H9 (cell line): ENCODE measurements at regions not wholly inside any gene's neighbourhood (a gene's known extent, or its start where the extent isn't known, plus 50 kb on each side); places are given as distances from the start of the nearest gene placed in this dataset.

Experiments
- DNase-seq: peaks from one replicate; pipeline ENCODE4 v3.0.0-alpha.2; 2017
- H2AFZ ChIP-seq: one replicate; pipeline ENCODE4 v1.6.1; 2013; ENCODE audit warnings: mild to moderate bottlenecking, low read length, control low read depth, moderate library complexity
- H2AK5ac ChIP-seq: 2 replicates; pipeline ENCODE4 v1.6.1; 2013; ENCODE audit warnings: low read length, control low read depth, mixed read lengths; ENCODE audit not compliant: insufficient read length
- H2BK120ac ChIP-seq: one replicate; pipeline ENCODE4 v1.6.1; 2013; ENCODE audit warnings: low read depth, mild to moderate bottlenecking, low read length, control low read depth, inconsistent platforms; ENCODE audit not compliant: poor library complexity, severe bottlenecking
- H2BK12ac ChIP-seq: 2 replicates; pipeline ENCODE4 v1.6.1; 2013; ENCODE audit warnings: low read length, control low read depth, mixed read lengths, low read depth; ENCODE audit not compliant: insufficient read length
- H2BK15ac ChIP-seq: 2 replicates; pipeline ENCODE4 v1.6.1; 2013; ENCODE audit warnings: low read depth, low read length, control low read depth
- H2BK20ac ChIP-seq: one replicate; pipeline ENCODE4 v1.6.1; 2013; ENCODE audit warnings: low read depth, mild to moderate bottlenecking, low read length, control low read depth, inconsistent platforms; ENCODE audit not compliant: poor library complexity, severe bottlenecking
- H2BK5ac ChIP-seq: 2 replicates; pipeline ENCODE4 v1.6.1; 2013; ENCODE audit warnings: low read length, control low read depth, mixed read lengths; ENCODE audit not compliant: insufficient read length
- H3K14ac ChIP-seq: 2 replicates; pipeline ENCODE4 v1.6.1; 2013; ENCODE audit warnings: low read length, control low read depth; ENCODE audit not compliant: insufficient read depth
- H3K18ac ChIP-seq: 2 replicates; pipeline ENCODE4 v1.6.1; 2013; ENCODE audit warnings: low read depth, mild to moderate bottlenecking, mixed read lengths, low read length, control low read depth; ENCODE audit not compliant: insufficient read length
- H3K23ac ChIP-seq: 2 replicates; pipeline ENCODE4 v1.6.1; 2013; ENCODE audit warnings: low read length, control low read depth, mixed read lengths, low read depth; ENCODE audit not compliant: insufficient read length
- H3K23me2 ChIP-seq: 2 replicates; pipeline ENCODE4 v1.6.1; 2013; ENCODE audit warnings: low read depth, mild to moderate bottlenecking, mixed read lengths, low read length, control low read depth; ENCODE audit not compliant: insufficient read length, poor library complexity, severe bottlenecking
- H3K27ac ChIP-seq: 2 replicates; pipeline ENCODE4 v1.5.1; 2013; ENCODE audit warnings: low read length, control low read depth, mixed read lengths, low read depth; ENCODE audit not compliant: insufficient read length
- H3K27me3 ChIP-seq: 2 replicates; pipeline ENCODE4 v1.6.1; 2013; ENCODE audit warnings: low read length, control low read depth, inconsistent platforms; ENCODE audit not compliant: insufficient read depth
- H3K4ac ChIP-seq: 2 replicates; pipeline ENCODE4 v1.6.1; 2013; ENCODE audit warnings: low read depth, mild to moderate bottlenecking, control low read depth, inconsistent platforms, low read length, moderate library complexity
- H3K4me1 ChIP-seq: 2 replicates; pipeline ENCODE4 v1.6.1; 2013; ENCODE audit warnings: low read length, control low read depth, inconsistent platforms; ENCODE audit not compliant: insufficient read depth
- H3K4me2 ChIP-seq: 2 replicates; pipeline ENCODE4 v1.6.1; 2013; ENCODE audit warnings: low read length, control low read depth, mixed read lengths; ENCODE audit not compliant: insufficient read length, insufficient read depth
- H3K56ac ChIP-seq: 2 replicates; pipeline ENCODE4 v1.6.1; 2013; ENCODE audit warnings: low read depth, mild to moderate bottlenecking, mixed read lengths, low read length, control low read depth; ENCODE audit not compliant: insufficient read length
- H3K79me1 ChIP-seq: 2 replicates; pipeline ENCODE4 v1.6.1; 2013; ENCODE audit warnings: low read depth, mild to moderate bottlenecking, moderate library complexity, low read length, control low read depth, inconsistent platforms; ENCODE audit not compliant: insufficient read depth, poor library complexity, severe bottlenecking
- H3K79me2 ChIP-seq: 2 replicates; pipeline ENCODE4 v1.6.1; 2013; ENCODE audit warnings: low read length, control low read depth, inconsistent platforms; ENCODE audit not compliant: insufficient read depth
- H3K9ac ChIP-seq: 2 replicates; pipeline ENCODE4 v1.6.1; 2013; ENCODE audit warnings: low read length, control low read depth, mixed read lengths; ENCODE audit not compliant: insufficient read length; ENCODE audit errors: extremely low read depth
- H3K9me3 ChIP-seq: one replicate; pipeline ENCODE4 v1.6.1; 2013; ENCODE audit warnings: low read depth, low read length, inconsistent platforms; ENCODE audit not compliant: control insufficient read depth
- H3T11ph ChIP-seq: one replicate; pipeline ENCODE4 v1.6.1; 2013; ENCODE audit warnings: mild to moderate bottlenecking, low read length, control low read depth, inconsistent platforms
- H4K20me1 ChIP-seq: one replicate; pipeline ENCODE4 v1.6.1; 2013; ENCODE audit not compliant: control insufficient read depth, insufficient read length, insufficient read depth
- H4K5ac ChIP-seq: 2 replicates; pipeline ENCODE4 v1.6.1; 2013; ENCODE audit warnings: low read depth, mild to moderate bottlenecking, mixed read lengths, low read length, control low read depth; ENCODE audit not compliant: insufficient read length
- H4K8ac ChIP-seq: replicated peaks from 2 replicates; pipeline ENCODE4 v1.6.1; 2013; ENCODE audit warnings: low read length, control low read depth, mixed read lengths, low read depth; ENCODE audit not compliant: insufficient read length
- H4K91ac ChIP-seq: 2 replicates; pipeline ENCODE4 v1.6.1; 2013; ENCODE audit warnings: low read depth, mild to moderate bottlenecking, moderate library complexity, mixed read lengths, low read length, control low read depth; ENCODE audit not compliant: insufficient read length
- H3K27ac Mint-ChIP-seq, 3 experiments: 2 replicates in 2 of 3; 3 replicates in 1 of 3; pipeline ENCODE4 v1.8.0; 2020 to 2021; ENCODE audit warnings: mixed read lengths in 3 of 3, mild to moderate bottlenecking in 1 of 3, moderate library complexity in 1 of 3
- H3K27me3 Mint-ChIP-seq: 2 replicates; pipeline ENCODE4 v1.8.0; 2021; ENCODE audit warnings: low read depth, mild to moderate bottlenecking, moderate library complexity, mixed read lengths
- H3K36me3 Mint-ChIP-seq, 3 experiments: 2 replicates in 2 of 3; 3 replicates in 1 of 3; pipeline ENCODE4 v1.8.0; 2020 to 2021; ENCODE audit warnings: low read depth in 3 of 3, mixed read lengths in 3 of 3; ENCODE audit not compliant: insufficient read depth in 1 of 3
- H3K4me1 Mint-ChIP-seq, 2 experiments: 2 replicates each; pipeline ENCODE4 v1.8.0; 2020; ENCODE audit warnings: mixed read lengths in 2 of 2
- H3K4me3 Mint-ChIP-seq, 2 experiments: 2 replicates in 1 of 2; 3 replicates in 1 of 2; pipeline ENCODE4 v1.8.0; 2020 to 2021; ENCODE audit warnings: mild to moderate bottlenecking in 2 of 2, mixed read lengths in 2 of 2, moderate library complexity in 1 of 2
- H3K9me3 Mint-ChIP-seq, 2 experiments: 2 replicates in 1 of 2; 3 replicates in 1 of 2; pipeline ENCODE4 v1.8.0; 2020; ENCODE audit warnings: mild to moderate bottlenecking in 2 of 2, mixed read lengths in 2 of 2, moderate library complexity in 1 of 2
- WGBS: extraction: QIAGEN DNeasy Blood & Tissue Kit; methylation state at CpG from one replicate; pipeline ENCODE4 v1.1.7; 2013; ENCODE audit warnings: missing lambda C conversion rate, low lambda C conversion rate, mixed read lengths; ENCODE audit not compliant: insufficient read length; ENCODE audit errors: extremely low coverage; 5-methylcytosine and 5-hydroxymethylcytosine counted together
- TF ChIP-seq, protein P1 (sequence below): fragments of 200-600 bp; sonication (generic); conservative IDR thresholded peaks from 3 replicates; pipeline ENCODE4 v1.8.0; 2021; ENCODE audit warnings: antibody characterized with exemption, mild to moderate bottlenecking

DNA sequence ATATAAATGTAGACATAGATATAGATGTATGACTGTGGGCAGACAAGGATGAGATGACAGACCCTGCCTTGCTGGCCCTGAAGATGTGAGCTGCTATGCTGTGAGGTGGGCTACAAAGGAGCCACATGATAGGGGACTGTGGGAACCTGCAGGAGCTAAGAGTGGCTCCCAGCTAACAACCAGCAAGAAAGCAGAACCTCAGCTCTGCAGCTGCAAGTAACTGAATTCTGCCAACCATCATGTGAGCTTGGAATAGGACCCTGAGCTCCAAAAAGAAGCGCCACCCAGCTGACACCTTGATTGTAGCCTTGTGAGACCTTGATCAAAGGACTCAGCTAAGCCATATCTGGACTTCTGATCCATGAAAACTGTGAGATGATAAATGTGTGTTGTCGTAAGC, 123.3 kb upstream of the GRM7 start:
- H2BK5ac ChIP-seq, result no peak overlapping the region
- no peak overlapping the region for H2BK15ac ChIP-seq
- no peak overlapping the region for H3K9ac ChIP-seq
- H3K56ac ChIP-seq, result no peak overlapping the region
- no peaks in the 10 kb centered on the region for H4K20me1 ChIP-seq
- Mint-ChIP-seq H3K27ac (no peak overlapping the region), H3K36me3 (no peaks in the 10 kb centered on the region), H3K4me3 (no peak overlapping the region), H3K27me3 (no peaks in the 10 kb centered on the region), H3K9me3 (no peaks in the 10 kb centered on the region; a peak in 1 of 5 replicates), H3K4me1 (peaks cover 7% of the 10 kb centered on the region in 2 experiments)
- no peak overlapping the region for H2BK20ac ChIP-seq
- H2BK12ac ChIP-seq, result no peak overlapping the region
- no CpG with 5 or more reads among the region's 2 CpGs for WGBS
- no peak overlapping the region for H3K18ac ChIP-seq
- H3K14ac ChIP-seq, result 0 out of 2 replicates have a peak overlapping the region, but pooled peaks have one; percentile 35
- H3K4ac ChIP-seq, result no peak overlapping the region
- H3K27ac ChIP-seq, result no peak overlapping the region
- no peak overlapping the region for H3K4me2 ChIP-seq
- H3K4me1 ChIP-seq, result no peaks in the 10 kb centered on the region; the same call in 1 of the 2 replicates
- no peak for DNase-seq
- no peak overlapping the region for H2AK5ac ChIP-seq
- TF ChIP-seq, protein P1, sequence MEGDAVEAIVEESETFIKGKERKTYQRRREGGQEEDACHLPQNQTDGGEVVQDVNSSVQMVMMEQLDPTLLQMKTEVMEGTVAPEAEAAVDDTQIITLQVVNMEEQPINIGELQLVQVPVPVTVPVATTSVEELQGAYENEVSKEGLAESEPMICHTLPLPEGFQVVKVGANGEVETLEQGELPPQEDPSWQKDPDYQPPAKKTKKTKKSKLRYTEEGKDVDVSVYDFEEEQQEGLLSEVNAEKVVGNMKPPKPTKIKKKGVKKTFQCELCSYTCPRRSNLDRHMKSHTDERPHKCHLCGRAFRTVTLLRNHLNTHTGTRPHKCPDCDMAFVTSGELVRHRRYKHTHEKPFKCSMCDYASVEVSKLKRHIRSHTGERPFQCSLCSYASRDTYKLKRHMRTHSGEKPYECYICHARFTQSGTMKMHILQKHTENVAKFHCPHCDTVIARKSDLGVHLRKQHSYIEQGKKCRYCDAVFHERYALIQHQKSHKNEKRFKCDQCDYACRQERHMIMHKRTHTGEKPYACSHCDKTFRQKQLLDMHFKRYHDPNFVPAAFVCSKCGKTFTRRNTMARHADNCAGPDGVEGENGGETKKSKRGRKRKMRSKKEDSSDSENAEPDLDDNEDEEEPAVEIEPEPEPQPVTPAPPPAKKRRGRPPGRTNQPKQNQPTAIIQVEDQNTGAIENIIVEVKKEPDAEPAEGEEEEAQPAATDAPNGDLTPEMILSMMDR, result no peak
- no peak overlapping the region for H4K91ac ChIP-seq
- H3K23ac ChIP-seq, result no peak overlapping the region
- no peak overlapping the region for H4K5ac ChIP-seq
- no peak overlapping the region for H3T11ph ChIP-seq
- H4K8ac ChIP-seq, result no peak overlapping the region
- no peaks in the 10 kb centered on the region for H3K79me1 ChIP-seq
- H3K79me2 ChIP-seq, result no peaks in the 10 kb centered on the region
- no peaks in the 10 kb centered on the region for H3K9me3 ChIP-seq
- H3K27me3 ChIP-seq, result no peaks in the 10 kb centered on the region
- H3K23me2 ChIP-seq, result no peaks in the 10 kb centered on the region
- H2AFZ ChIP-seq, result no peak overlapping the region
- H2BK120ac ChIP-seq, result no peak overlapping the region
